Ishikawa (cell line): ENCODE measurements at regions not wholly inside any gene's neighbourhood (a gene's known extent, or its start where the extent isn't known, plus 50 kb on each side); places are given as distances from the start of the nearest gene placed in this dataset.

Experiments used
- CEBPB ChIP-seq: IDR thresholded peaks from 2 replicates; pipeline ENCODE4 v1.6.1; 2012
- CREB1 ChIP-seq: IDR thresholded peaks from 2 replicates; pipeline ENCODE4 v1.6.1; 2012; ENCODE audit warnings: low read depth
- EP300 ChIP-seq: IDR thresholded peaks from 2 replicates; pipeline ENCODE4 v1.6.1; 2012; ENCODE audit warnings: borderline replicate concordance
- FOXM1 ChIP-seq: IDR thresholded peaks from 2 replicates; pipeline ENCODE4 v1.6.1; 2012; ENCODE audit warnings: low read depth, borderline replicate concordance
- NFIC ChIP-seq: IDR thresholded peaks from 2 replicates; pipeline ENCODE4 v1.6.1; 2012
- RAD21 ChIP-seq: IDR thresholded peaks from 2 replicates; pipeline ENCODE4 v1.6.1; 2012; ENCODE audit warnings: low read depth
- TAF1 ChIP-seq: IDR thresholded peaks from 2 replicates; pipeline ENCODE4 v1.6.1; 2012; ENCODE audit warnings: low read depth, mild to moderate bottlenecking
- TCF12 ChIP-seq: IDR thresholded peaks from 2 replicates; pipeline ENCODE4 v1.6.1; 2012; ENCODE audit warnings: low read depth
- TEAD4 ChIP-seq: IDR thresholded peaks from 2 replicates; pipeline ENCODE4 v1.6.1; 2012
- YY1 ChIP-seq: IDR thresholded peaks from 2 replicates; pipeline ENCODE4 v1.6.1; 2012; ENCODE audit warnings: low read depth
- ZBTB7A ChIP-seq: IDR thresholded peaks from 2 replicates; pipeline ENCODE4 v1.6.1; 2012; ENCODE audit warnings: low read depth
- TF ChIP-seq, protein P1 (sequence below): IDR thresholded peaks from 2 replicates; pipeline ENCODE4 v1.6.1; 2012; ENCODE audit warnings: low read depth, mild to moderate bottlenecking
- TF ChIP-seq, protein P2 (sequence below): IDR thresholded peaks from 2 replicates; pipeline ENCODE4 v1.6.1; 2012

DNA sequence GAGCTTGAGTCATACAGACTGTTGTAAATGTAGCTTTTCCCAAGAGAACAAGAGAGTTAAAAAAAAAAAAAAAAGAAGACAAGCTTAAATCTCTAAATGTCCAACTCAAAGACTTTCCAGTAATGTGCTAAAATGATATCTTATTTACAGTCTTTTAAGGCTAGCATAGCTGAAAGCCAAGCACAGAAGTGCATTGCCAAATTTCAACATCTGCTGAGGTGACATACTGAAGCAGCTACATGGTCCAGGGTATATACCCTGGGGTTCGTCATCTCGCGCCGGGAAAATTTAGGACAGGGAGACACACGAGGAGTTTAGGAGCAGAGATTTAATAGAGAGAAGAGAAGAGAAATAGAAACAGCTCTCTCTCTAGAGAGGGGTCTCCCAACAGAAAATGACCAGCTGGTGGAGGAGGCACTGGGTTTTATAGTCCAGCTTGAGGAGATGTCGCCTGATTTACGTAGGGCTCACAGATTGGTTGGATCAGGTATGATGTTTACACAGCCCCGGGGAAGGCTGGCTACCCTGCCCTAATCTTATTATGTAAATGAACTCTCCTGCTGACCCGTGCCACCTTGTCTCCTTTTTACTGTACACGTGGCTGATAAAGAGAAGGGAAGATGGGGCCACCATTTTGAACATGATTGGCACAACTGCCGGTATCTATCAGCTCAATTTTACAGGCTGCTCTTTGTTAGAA is 172.7 kb downstream of the TRIM33 start:
- TF ChIP-seq, protein P1, sequence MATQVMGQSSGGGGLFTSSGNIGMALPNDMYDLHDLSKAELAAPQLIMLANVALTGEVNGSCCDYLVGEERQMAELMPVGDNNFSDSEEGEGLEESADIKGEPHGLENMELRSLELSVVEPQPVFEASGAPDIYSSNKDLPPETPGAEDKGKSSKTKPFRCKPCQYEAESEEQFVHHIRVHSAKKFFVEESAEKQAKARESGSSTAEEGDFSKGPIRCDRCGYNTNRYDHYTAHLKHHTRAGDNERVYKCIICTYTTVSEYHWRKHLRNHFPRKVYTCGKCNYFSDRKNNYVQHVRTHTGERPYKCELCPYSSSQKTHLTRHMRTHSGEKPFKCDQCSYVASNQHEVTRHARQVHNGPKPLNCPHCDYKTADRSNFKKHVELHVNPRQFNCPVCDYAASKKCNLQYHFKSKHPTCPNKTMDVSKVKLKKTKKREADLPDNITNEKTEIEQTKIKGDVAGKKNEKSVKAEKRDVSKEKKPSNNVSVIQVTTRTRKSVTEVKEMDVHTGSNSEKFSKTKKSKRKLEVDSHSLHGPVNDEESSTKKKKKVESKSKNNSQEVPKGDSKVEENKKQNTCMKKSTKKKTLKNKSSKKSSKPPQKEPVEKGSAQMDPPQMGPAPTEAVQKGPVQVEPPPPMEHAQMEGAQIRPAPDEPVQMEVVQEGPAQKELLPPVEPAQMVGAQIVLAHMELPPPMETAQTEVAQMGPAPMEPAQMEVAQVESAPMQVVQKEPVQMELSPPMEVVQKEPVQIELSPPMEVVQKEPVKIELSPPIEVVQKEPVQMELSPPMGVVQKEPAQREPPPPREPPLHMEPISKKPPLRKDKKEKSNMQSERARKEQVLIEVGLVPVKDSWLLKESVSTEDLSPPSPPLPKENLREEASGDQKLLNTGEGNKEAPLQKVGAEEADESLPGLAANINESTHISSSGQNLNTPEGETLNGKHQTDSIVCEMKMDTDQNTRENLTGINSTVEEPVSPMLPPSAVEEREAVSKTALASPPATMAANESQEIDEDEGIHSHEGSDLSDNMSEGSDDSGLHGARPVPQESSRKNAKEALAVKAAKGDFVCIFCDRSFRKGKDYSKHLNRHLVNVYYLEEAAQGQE, result no peak
- TF ChIP-seq TAF1 (no peak), FOXM1 (no peak), ZBTB7A (no peak), EP300 (no peak), YY1 (no peak), CREB1 (no peak), RAD21 (no peak), NFIC (no peak), TCF12 (no peak), CEBPB (no peak), TEAD4 (no peak)
- TF ChIP-seq, protein P2, sequence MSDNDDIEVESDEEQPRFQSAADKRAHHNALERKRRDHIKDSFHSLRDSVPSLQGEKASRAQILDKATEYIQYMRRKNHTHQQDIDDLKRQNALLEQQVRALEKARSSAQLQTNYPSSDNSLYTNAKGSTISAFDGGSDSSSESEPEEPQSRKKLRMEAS, result no peak
